GM12875 (cell line): ENCODE measurements at regions not wholly inside any gene's neighbourhood (a gene's known extent, or its start where the extent isn't known, plus 50 kb on each side); places are given as distances from the start of the nearest gene placed in this dataset.

Experiments used
- H3K4me3 ChIP-seq: one replicate; pipeline ENCODE4 v1.5.1; 2011; ENCODE audit warnings: low read depth, low read length, control low read depth
- TF ChIP-seq, protein P1 (sequence below): IDR thresholded peaks from 2 replicates; pipeline ENCODE4 v1.5.1; 2011; ENCODE audit warnings: low read depth, mild to moderate bottlenecking, control low read depth, inconsistent platforms, low read length, moderate library complexity, borderline replicate concordance; ENCODE audit not compliant: insufficient read depth

DNA sequence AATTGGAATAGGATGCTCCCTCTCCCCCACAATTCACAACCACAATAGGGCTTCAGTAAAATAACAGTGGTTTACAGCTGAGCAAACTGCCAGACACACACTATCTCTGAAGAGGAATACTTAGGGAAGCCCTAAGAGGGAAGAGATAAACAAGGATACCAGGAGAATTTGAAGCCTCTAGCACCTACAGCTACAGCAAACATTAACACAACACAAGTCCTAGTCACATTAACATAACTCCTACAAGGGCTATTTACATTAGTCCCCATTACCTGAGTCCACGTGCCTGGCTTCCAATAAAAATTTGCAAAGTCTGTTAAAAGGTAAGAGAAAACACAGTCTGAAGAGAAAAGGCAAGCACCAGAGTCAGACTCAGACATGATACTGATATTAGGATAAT lies 346.9 kb upstream of the CDIN1 start:
- TF ChIP-seq, protein P1, sequence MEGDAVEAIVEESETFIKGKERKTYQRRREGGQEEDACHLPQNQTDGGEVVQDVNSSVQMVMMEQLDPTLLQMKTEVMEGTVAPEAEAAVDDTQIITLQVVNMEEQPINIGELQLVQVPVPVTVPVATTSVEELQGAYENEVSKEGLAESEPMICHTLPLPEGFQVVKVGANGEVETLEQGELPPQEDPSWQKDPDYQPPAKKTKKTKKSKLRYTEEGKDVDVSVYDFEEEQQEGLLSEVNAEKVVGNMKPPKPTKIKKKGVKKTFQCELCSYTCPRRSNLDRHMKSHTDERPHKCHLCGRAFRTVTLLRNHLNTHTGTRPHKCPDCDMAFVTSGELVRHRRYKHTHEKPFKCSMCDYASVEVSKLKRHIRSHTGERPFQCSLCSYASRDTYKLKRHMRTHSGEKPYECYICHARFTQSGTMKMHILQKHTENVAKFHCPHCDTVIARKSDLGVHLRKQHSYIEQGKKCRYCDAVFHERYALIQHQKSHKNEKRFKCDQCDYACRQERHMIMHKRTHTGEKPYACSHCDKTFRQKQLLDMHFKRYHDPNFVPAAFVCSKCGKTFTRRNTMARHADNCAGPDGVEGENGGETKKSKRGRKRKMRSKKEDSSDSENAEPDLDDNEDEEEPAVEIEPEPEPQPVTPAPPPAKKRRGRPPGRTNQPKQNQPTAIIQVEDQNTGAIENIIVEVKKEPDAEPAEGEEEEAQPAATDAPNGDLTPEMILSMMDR: no peak
- no peak overlapping the region for H3K4me3 ChIP-seq

DNA sequence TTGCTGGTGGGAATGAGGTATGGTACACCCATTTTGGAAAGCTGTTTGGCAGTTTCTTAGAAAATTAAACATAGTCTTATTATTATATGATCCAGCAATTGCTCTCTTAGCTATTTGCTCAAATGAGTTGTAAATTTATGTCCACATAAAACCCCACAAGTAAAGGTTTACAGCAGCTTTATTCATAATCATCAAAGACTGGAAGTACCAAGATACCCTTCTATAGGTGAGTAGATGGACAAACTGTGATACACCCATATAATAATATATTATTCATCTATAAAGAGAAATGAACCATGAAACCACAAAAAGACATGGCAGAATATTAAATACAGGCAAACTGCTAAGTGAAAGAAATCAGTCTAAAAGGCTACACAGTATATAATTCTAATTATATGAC lies 344.7 kb upstream of the CDIN1 start:
- TF ChIP-seq, protein P1: no peak
- no peak overlapping the region for H3K4me3 ChIP-seq

DNA sequence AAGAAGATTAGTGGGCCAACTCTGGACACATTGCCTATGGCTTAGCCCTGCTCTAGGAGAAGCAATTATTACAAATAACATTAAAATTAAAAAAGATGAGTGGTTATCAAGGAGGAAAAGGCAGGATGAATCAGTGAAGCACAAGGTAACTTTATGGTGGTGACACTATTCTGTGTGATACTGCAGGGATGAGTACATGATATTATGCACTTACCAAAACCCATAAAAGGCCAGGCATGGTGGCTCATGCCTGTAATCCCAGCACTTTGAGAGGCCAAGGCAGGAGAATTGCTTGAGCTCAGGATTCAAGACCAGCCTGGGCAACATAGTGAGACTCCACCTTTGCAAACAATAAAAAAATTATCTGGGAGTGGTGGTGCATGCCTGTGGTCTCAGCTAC lies 344.3 kb upstream of the CDIN1 start:
- TF ChIP-seq, protein P1: no peak
- H3K4me3 ChIP-seq: no peak overlapping the region

DNA sequence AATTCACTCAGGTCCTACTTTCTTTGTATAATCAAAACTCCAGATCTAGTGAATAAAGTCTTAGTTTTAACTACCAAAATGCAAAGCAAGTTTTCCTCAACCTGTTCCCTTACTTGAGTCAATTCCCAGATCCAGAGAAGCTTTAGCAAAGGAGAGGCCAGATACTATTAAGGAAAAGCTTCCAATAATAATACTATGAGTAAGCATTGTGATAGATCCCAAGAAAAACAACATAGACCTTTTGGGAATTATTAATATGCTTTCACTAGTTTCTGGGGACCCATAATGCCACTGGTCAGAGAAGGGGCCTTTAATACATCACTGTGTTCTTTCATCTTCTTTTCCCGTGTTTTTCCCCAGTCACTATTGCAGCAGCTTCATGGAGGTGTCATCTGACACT lies 339.9 kb upstream of the CDIN1 start:
- no peak overlapping the region for H3K4me3 ChIP-seq
- TF ChIP-seq, protein P1: no peak

DNA sequence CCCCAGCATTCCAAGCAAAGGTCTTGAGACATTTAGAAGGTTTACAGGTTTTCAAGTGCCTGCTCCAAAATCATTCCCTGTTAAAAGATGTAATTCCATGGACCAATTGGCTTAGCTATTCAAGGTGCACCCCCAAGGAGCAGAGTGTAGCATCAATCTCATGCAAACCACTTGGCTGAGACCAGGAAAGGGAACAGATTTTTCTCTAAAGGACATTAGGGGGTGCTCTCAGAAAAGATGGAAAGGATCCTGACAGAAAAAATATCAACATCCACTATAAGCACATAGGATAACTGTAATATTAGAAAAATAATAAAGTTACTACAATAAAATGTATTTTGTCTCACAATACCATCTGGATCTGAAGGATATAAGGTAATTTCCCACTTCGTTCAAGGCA lies 328.0 kb upstream of the CDIN1 start:
- H3K4me3 ChIP-seq: no peak overlapping the region

DNA sequence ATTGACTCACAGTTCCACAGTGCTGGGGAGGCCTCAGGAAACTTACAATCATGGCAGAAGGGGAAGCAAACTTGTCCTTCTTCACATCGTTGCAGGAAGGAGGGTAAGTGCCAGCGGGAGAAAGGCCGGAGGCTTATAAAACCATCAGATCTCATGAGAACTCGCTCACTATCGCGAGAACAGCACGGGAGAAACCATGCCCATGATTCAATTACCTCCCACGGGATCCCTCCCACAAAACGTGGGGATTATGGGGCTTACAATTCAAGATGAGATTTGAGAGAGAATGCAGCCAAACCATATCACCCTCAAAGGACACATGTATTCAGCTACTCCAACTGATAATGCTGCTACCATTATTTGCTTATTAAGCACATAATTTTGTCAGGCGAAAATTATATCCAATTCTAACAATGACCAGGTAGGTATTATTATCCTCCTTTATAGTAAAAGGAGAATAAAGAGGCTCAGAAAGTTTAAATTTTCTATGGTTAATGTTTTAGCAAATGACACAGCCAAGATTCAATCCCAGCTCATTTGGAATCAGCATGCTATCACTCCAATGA lies 327.2 kb upstream of the CDIN1 start:
- TF ChIP-seq, protein P1: no peak
- H3K4me3 ChIP-seq: no peak overlapping the region

More for the DNA sequence above, 328.0 kb upstream of the CDIN1 start:
- TF ChIP-seq, protein P1: no peak

DNA sequence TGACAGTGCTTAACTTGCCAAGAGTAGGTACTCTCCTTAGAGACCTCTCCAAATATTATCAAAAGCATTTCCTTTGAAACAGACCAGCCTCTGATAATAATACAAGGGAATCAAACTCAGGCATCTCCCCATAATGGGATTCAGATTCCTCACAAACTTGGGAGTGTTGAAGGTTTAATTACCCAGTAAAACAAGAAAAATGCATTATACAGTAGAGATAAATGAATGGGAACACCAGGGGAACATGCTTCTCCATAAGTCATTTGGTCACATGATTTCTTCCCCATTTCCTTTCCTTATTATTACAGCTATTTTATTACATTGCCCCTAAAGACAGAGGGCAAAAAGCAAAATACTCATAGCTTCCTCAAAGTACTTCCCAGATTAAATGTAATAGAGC lies 325.0 kb upstream of the CDIN1 start:
- no peak overlapping the region for H3K4me3 ChIP-seq
- TF ChIP-seq, protein P1: no peak
